ENCODE measurements at regions not wholly inside any gene's neighbourhood (a gene's known extent, or its start where the extent isn't known, plus 50 kb on each side); places are given as distances from the start of the nearest gene placed in this dataset.
"Not testable (repeated sequence)": the region's sequence is repeated elsewhere in the genome, so short reads cannot be mapped to it uniquely, and the experiment has no call there.

- DNase-seq, result no peak
Observed at GRCh38 chr22:26769663-26770062, 112.3 kb downstream of the MIAT start.

- no peak for DNase-seq
Observed at GRCh38 chr22:26770624-26771023, 113.2 kb downstream of the MIAT start.

GRCh38 chr22:26773054-26773453 is 115.7 kb downstream of the MIAT start:
- DNase-seq, result not testable (repeated sequence)

- no peak for DNase-seq
Observed at GRCh38 chr22:26775394-26775793, 118.0 kb downstream of the MIAT start.

GRCh38 chr22:26777156-26777801 is 119.9 kb downstream of the MIAT start:
- no peak for DNase-seq

- no peak for DNase-seq
Observed at GRCh38 chr22:26778372-26778771, 121.0 kb downstream of the MIAT start.

GRCh38 chr22:26779108-26779507 is 121.7 kb downstream of the MIAT start:
- DNase-seq, result no peak

- DNase-seq, result no peak
Observed at GRCh38 chr22:26779929-26780328, 122.5 kb downstream of the MIAT start.

- no peak for DNase-seq
Observed at GRCh38 chr22:26780521-26780920, 123.1 kb downstream of the MIAT start.

GRCh38 chr22:26781062-26781461 is 123.7 kb downstream of the MIAT start:
- DNase-seq, result no peak

GRCh38 chr22:26781596-26781995 is 124.2 kb downstream of the MIAT start:
- no peak for DNase-seq

- DNase-seq, result no peak
Observed at GRCh38 chr22:26783885-26784284, 126.5 kb downstream of the MIAT start.

- DNase-seq, result no peak
Observed at GRCh38 chr22:26784772-26785171, 127.4 kb downstream of the MIAT start.

- DNase-seq, result no peak
Observed at GRCh38 chr22:26785932-26786331, 128.5 kb downstream of the MIAT start.

GRCh38 chr22:26786398-26786797 is 129.0 kb downstream of the MIAT start:
- DNase-seq, result no peak

- no peak for DNase-seq
Observed at GRCh38 chr22:26789951-26790350, 132.6 kb downstream of the MIAT start.

- no peak for DNase-seq
Observed at GRCh38 chr22:26792522-26792921, 135.1 kb downstream of the MIAT start.

GRCh38 chr22:26796785-26797184 is 139.4 kb downstream of the MIAT start:
- DNase-seq, result no peak

- no peak for DNase-seq
Observed at GRCh38 chr22:26797910-26798309, 140.5 kb downstream of the MIAT start.

- no peak for DNase-seq
Observed at GRCh38 chr22:26798462-26799065, 141.2 kb downstream of the MIAT start.

- DNase-seq, result no peak
Observed at GRCh38 chr22:26800858-26801257, 143.5 kb downstream of the MIAT start.

- DNase-seq, result no peak
Observed at GRCh38 chr22:26801449-26801848, 144.1 kb downstream of the MIAT start.

- DNase-seq, result no peak
Observed at GRCh38 chr22:26804315-26804714, 146.9 kb downstream of the MIAT start.

GRCh38 chr22:26804911-26805539 is 147.6 kb downstream of the MIAT start:
- no peak for DNase-seq

All from CD4-positive, alpha-beta T cell treated with Interleukin-21 for 1 hour (primary cell).